T-helper 2 cell (primary cell): ENCODE measurements at regions not wholly inside any gene's neighbourhood (a gene's known extent, or its start where the extent isn't known, plus 50 kb on each side); places are given as distances from the start of the nearest gene placed in this dataset.

ENCODE experiments used
- DNase-seq, 5 experiments: peaks; one replicate each; pipeline versions ENCODE4 v3.0.0 to v3.0.0-alpha.2; 2012 to 2022

DNA sequence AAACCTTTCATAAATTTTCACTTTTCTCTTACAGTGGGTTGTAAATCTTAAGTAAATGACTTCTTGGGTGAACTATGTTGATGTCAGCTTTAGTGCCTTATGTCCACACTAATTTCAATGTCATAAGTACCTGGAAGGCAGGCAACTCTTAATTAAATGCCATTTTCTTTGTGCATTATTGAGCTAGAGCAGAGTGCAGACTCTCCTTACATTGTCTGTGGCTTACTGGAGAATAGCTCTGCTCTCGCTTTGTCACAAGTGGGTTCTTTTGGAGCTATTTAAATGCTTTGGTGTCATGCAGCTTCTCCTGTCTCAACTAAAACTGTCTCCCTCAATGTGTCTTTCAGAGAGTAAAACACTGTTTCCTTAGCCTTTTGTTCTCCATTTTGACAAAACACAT is 411.6 kb downstream of the STIM2 start:
- no peak for DNase-seq

DNA sequence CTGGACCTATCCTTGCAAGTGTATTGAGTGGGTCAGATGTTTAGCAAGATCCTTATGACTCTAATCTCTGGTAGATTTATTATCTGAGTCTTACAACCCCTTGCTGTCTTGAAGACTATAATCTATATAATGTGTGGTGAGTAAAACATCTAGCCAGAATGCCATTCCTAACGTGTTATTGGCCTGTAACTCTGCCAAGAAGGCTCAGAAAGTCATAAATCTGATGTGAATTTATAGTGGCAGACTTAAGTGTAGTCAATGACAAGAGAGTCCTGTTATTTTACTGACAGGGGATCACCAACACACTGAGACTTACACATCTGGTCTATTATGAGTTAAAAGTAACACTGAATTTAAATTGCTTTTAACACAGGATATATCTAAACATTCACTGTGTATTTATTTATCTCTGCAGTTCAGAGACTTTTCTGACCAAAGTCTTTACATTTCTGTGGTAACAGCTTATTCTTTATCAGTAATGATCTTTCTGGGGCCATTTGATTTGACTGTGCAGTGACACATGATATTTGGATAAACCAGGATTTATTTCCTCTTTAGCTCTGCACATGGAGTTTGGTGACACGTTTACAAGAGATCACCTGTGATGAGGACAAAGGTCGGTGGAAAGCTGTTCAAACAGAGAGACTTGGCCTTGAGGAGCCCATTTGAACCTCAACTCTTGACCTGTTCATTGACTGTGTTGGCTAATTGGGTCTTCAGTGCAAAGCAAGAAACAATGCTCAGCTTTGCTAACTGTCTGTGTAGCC is 415.8 kb downstream of the STIM2 start:
- DNase-seq = no peak

DNA sequence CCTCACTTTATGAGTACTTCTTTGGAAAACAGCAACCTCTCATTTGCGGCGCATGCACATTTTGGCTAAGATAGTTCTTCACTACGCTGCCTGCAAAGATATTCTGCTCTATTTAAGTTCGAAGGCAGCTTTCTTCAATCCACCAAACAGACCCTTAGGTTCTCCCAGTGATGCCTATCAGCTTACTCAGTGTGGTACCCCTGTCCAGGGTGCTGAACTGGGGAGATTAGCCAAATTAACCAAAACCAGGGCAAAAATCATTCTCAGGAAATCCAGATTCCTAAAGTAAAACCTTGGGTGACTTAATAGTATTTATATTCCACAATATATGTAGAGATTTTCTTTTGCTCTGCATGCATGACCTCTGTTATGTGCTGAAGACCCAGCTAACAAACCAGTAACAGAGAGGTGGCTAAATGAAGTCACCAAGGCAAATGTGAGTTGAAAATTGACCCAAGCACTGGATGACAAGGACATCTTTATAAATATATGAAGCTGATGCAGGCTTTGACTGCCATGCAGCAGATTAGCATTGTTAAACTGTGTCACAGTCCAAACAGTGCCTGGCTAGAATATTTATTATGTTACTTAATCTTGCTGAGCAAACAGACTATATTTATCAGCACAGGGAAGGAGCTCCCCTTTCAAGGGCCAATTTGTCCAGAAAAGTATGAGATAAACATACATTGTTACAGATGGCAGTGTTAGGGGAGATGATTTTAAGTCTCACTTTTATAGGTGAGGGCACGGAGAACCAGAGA is 418.2 kb downstream of the STIM2 start:
- no peak for DNase-seq

DNA sequence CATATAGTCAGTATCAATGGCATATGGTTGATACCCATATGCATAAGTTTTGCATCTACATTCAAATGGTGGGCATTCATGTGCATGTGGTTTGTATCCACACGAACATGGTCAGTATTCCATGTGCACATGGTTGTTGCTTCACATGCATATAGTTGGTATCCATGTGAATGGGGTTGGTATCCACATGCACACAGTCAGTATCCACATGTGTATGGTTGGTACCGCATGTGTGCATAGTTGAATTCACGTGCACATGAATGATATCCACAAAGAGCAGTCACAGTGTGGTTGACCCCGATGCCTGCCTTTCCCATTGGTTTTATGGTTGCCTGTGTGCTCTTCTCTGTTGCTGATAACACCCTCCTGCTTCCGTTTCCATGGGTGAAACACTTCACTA is 427.9 kb downstream of the STIM2 start:
- no peak for DNase-seq

DNA sequence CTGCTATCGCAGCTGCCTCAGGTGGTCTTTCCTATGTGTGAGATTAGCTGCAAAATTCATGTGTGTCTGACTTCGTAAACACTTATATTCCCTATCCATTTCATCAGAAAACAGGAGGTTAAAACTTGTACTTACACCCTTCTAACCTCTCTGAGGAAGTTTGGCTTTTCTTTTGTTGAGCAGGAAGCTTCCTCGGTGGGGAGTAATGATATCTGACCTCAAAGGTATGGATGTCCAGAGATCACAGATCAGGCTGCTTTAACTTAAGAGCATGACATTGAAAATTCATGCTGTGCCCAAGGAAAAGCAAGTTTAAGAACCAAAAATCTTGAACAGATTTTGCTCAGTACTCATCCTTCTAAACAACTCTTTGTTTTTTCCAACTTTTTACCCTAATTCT is 429.1 kb downstream of the STIM2 start:
- no peak for DNase-seq

DNA sequence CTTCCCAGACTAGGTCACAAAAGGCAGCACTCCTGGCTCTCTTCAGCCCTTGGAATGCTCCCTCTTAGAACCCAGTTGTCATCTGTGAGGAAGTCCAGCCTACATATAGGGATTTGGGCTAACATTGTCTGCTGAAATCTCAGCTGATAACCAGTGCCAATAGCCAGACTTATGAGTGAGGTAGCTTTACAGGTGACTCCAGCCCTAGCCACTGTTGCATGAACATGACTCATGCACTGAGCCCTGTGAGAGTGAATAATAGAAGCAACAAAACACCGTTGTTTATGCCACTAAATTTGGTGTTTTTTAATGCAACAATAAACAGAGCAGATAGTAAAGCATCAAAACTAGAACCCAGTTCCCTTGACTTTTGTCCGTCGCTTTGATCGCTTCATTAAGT is 433.2 kb downstream of the STIM2 start:
- no peak for DNase-seq

DNA sequence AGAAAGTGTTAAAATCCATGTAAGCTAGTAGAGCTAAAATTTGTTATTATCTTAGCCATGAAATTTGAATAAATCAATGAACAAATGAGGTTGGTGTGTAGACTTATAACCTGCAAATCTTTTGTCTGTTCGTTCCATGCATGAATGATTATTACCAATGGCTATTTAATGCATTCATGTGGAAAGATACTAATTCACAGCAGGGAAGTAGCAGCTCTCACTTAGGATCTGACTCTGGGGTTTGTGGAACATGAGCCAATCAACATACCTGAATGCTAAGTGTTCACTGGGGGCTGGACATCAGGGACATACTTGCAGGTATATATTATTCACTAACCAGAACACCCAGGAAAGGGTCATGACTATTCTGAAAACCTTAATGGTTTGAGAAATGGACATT is 444.1 kb downstream of the STIM2 start:
- DNase-seq = no peak

DNA sequence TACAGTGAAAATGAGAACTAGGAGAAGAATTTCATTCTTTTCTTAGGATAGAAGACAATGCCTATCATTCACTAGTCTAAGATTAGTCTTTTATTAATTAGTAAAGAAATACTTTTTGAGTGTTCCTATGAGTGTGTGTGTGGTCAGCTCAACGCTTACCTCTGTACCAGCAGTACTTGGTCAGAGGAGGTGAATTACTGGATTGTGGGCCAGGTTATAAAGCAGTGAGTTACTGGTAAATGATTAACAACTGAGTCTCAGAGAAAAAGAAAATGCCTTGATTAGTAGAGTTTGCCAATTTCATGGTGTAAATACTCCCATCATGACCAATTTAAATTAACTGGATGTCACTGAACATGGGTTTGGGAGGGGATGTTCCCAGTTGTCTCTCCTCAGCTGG is 444.6 kb downstream of the STIM2 start:
- no peak for DNase-seq

DNA sequence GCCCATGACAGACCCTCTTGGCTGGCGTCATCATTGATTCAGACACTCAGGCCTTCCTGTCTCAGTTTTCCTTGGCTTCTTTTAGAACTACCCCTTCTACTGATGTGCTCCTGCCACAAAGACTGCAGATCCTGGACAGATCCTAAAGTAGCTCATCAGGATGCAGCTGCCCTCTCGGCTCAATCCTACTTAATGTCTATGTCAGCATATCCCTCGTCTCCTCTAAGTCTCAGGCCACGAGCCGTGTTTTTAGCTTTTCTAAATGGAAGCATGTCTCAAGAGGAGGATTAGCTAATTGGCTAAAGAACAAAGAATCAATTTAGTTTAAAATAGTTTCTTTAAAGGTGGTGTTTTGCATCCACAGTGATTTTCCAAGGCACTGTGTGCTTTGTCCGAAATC is 447.7 kb downstream of the STIM2 start:
- DNase-seq = no peak

DNA sequence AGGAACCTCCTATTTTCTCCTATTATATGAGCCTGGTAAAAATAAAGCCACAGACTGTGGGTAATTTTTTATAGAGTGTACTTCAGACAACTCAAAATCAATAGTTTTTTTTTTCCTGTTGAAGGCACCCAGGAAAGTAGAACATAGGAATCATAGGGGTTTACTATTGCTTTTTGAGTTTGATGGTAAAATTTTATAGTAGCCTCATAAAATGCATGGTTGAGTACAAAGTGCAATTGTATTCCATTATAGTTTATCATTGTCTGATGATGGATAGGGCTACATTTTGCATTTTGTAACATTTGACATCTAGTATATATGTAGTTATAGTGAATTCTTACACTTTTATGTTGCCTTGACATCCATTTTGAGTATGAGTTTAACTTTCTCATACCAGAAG is 455.0 kb downstream of the STIM2 start:
- DNase-seq = no peak

DNA sequence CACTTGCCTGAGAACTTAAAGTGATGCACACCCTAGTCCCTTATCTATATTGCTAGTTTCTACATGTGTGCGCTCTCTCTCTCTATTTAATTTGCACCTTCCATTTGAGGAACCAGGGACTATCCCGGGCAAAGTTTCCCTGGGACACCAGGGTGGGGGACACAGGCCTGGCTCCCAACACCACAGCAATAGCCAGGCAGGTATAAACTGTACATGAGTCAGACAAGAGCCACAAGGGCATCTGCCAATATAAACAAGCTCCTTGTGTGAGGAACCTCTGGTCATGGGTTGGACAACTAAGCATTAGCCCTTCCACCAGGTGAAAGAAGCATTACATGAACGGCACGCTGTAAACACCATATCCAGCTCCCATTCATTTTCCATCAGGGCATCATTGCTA is 455.5 kb downstream of the STIM2 start:
- DNase-seq = no peak

DNA sequence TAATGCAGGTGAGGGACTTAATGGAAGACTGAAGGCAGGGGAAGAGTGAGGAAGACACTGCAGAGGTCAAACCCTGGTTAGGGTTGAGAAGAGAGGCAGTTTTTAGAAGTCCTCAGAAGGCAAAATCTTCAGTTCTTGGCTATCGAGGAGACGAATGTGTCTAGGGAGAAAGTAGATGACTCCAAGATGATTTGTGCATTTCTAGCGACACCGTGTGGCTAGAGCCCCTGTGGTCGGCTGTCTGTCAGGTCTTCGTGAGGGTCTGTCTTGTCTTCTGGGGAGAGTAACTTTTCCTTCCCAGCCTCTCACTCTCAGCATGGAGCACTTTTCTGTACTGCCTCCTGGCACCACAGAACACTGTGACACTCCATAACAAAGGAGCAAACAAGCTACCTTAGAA is 458.1 kb downstream of the STIM2 start:
- DNase-seq = peak in 1 of 5 experiments; percentile 32

DNA sequence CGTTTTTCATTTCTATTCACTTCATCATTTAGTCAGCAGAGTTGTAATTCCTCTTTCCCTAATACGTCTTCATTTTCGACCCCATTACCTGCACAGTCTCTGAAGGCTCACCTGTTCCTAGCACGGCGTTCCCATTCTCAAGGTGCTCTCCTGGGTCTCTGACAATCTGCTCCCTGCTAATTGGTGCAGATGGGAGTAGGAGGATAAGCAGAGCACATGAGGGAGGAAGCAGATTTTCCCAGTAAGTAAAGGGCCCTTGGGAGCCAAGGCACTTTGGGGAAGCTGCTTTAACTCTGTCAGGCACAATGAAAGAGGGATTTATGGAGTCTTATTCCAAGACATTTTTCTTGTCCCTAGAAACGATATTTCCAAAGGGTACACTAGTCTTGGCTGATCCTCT is 466.4 kb downstream of the STIM2 start:
- DNase-seq = no peak

DNA sequence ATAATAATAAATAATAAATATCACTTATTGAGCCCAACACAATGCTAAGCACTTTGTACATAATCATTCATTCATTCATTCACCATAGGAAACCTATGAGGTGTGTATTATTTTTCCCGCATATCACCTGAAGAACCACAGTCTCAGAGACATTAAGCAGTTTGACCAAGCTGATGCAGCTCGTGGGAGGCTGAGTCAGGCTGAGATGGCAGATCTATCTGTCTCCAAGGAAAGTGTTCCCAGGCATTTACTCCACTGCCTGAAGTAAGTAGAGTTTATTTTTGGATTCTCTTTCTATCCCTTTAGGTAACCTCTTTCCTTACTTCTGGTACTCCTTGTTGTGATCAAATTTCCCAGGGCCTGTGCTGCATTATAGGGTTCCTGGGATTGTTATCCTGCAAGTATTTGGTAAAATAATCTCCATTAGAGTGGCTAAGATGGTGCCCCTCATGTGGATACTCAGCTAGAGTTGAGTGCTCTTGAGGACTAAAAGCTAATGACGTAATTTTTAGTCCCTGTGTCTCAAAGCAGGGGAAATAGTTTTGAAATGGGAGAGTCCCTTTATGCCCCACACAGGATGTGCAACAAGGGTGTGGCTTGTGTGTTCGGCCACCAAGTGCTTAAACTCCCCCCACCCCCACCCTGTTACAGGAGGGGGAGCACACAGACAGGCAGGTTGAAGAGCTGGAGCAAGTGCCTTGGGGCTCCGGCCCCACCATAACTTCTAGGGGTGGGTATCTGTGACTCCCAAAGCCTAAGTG is 467.0 kb downstream of the STIM2 start:
- DNase-seq = no peak

DNA sequence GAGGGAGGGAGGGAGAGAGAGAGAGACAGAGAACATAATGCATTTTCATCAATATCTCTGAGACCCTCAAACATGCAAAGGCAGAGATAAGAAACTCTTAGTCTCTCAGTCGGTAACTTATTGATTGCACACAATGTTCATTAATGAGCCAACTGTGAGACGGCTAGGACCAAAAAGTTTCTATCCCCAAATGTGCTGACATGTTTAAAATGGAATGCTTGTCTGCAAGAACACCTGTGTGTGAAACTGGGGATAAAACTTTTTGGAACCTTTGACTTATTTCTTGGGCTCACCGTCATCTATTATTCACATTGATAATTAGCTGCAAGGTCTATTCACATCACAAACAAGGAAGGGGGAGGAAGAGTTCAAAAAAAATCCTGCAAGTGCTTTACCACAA is 477.9 kb downstream of the STIM2 start:
- no peak for DNase-seq

DNA sequence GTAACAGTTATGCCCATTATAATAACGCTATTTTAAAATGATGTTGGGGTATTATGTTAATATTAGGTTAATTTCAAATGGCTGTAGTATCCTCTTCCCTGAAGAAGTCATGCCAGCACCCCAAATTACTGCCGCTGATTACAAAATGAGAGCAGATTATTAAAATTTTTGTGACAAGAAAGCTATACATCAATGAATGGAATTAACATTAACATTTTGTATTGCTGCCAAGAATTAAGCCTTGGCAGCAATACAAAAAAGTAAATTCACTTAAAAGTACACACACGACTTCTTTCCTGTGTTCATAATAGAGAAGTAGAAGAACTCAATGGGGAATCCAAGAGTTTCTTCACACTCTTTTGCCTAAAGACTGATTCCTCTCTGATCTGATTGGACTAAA is 482.8 kb downstream of the STIM2 start:
- no peak for DNase-seq

DNA sequence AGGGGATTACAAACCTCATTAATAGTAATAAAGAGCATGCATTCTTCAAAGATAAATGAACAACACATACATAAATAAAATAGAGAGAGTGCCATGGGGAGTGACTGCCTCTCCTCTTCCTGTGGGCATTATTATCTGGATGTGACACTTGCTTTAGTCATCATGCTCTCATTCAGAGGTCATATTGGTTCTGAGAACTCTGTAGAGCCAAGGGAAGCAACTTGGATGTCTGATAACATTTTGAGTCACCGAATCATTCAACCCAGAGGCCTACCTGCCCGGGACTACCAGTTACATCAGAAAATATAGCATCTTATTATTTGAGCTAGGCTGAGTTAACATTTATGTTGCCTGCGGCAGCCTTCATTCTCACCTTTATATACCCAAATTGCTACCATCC is 489.5 kb downstream of the STIM2 start:
- DNase-seq = no peak

DNA sequence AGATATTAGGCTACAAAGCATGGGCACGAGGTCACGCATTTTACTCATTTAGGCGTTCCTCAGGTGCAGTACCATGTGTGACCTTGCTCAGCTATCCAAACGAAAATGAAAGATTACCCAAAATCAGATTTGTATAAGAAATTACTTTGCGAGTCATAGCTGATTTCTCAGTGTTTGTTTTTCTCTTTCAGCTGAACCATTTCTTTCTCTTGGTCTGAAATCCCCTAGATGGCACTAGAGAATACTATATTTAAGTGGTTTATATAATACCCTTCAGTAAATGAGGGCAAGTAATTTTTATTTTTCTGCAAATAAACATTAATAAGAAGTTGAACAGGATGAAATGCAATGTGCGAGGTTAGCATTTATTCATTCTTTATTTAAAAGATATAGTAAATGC is 496.6 kb downstream of the STIM2 start:
- DNase-seq = no peak

DNA sequence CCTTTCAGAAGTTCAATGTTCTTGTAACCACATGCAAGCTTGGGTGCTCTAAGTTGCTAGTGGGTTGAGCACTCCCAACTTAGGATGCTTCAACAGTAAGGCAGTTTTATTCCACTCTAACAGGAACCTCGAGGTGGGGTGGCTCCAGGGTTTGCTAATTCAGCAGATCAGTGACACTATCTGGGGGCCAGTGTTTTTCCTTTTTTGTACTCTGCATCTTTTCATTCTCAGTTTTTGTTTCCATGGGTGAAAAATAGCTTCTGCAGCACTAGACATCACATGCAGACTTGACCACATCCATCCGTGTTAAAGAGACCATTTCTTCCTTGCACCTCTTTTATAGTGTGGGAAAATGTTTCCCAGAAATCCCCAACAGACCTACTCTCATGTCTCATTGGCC is 497.6 kb downstream of the STIM2 start:
- DNase-seq = no peak

DNA sequence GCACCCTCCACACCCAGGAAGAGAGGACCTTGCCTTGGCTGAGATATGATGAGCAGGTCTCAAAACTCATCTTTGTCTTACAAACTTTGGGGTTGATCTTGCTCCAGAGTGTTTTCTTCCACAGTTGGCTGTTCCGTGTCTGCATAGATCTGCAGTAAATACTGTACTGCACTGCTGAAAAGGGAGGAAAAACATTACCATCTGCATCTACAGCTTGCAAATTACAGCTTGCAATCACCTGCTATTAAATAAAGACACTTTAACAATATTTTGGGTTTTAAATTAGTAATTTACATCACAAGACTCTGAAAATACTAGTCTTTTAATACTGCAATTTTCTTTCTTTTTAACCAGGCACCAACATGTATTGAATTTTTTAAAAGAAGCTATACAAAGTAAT is 499.5 kb downstream of the STIM2 start:
- DNase-seq = no peak

DNA sequence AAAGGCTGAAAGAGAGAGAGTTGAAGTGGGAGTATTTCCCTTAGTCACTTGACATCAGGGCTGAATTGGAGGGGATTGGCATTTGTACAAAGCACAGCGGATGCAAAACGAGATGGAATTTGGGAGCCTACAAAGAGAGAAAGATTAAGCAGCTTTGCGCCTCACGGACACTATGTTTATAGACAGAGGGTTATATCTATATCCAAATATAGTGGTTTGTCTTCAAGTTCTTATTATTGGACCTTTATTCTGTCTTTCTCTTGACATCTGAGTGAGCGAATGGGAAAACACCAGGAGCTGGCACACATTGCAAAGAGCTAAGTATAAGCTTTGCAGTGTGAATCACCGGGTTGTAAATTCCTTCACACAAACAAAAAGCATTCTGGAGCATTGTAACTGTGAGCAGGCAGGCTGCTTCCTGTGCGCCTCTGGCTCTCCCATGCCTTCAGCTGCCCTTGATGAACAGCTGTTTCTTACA is 500.2 kb downstream of the STIM2 start:
- DNase-seq = no peak

DNA sequence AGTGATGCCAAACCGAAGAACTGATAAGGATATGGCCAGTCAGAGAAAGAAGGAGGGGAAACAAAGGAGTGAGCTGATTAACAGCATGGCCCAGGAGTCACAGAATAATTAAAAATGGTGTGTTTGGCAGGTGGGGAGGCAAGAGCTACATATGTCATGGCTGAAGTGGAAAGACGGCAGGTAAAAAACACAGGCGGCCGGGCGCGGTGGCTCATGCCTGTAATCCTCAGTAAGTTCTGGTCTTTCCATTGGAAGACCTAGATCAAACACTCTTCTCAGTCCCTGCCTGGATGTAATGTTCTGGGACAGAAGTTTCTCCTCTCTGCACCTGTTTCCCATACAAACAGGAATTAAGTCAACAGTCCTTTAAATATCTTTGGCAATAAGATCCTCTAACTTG is 503.9 kb downstream of the STIM2 start:
- no peak for DNase-seq

DNA sequence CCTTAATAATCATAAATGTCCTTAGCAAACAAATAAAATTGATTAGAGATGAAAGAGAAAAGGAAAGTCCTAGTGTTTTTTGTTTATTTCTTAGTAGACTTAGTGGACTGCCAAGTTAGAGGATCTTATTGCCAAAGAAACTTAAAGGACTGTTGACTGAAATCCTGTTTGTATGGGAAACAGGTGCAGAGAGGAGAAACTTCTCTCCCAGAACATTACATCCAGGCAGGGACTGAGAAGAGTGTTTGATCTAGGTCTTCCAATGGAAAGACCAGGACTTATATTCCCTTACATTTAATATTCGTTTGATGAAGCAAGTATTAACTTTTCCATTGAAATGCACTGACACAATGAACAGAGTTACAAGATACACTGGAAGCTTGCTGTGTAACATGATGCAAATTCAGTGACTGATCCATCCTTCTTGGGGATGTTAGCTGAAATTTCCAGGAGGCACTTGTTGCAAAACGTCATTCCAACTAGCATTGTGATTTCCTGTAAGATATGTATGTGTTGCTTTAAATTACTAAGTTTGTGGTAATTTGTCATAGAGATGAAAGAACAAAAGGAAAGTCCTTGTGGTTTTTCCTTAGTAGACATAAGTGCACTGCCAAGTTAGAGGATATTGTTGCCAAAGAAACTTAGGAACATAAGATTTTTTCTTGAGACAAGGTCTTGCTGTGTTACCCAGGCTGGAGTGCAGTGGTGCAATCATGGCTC is 505.6 kb downstream of the STIM2 start:
- no peak for DNase-seq
